ENCODE measurements at regions not wholly inside any gene's neighbourhood (a gene's known extent, or its start where the extent isn't known, plus 50 kb on each side); places are given as distances from the start of the nearest gene placed in this dataset.

DNA sequence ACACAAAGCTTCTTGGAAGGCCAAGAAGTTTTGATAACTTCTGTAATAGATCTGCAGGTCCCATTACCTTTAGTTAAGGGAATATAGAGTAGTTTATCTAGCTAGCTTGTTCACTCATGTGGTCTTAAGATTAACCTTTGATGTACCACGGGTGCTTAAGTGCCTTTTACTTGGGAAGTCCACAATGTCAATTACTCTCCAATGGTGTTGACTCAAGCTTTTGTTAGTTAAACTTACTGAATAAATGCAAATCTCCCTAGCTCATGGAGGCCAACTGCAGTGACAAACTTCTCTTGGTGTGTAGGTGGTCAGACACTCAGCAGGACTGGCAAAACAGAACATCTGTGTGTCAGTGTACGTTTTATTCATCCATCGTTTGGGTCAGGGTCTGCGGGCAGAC is 501.5 kb downstream of the ELAVL2 start:
- no peak for TF ChIP-seq EZH2 (IDR thresholded peaks at IDR 0.05; ENCODE audit: insufficient read depth, poor library complexity, severe bottlenecking)
- TF ChIP-seq EZH2phosphoT487 (IDR thresholded peaks at IDR 0.05; ENCODE audit: insufficient read depth, low read depth), result no peak
